ENCODE measurements at regions not wholly inside any gene's neighbourhood (a gene's known extent, or its start where the extent isn't known, plus 50 kb on each side); places are given as distances from the start of the nearest gene placed in this dataset.

GRCh38 chr5:77840930-77841329 is 64.8 kb upstream of the TBCA start:
- TF ChIP-seq FOS (IDR thresholded peaks at IDR 0.05; ENCODE audit: low read depth, low read length), result no peak
- no peak for TF ChIP-seq NFE2L2 (IDR thresholded peaks at IDR 0.05; ENCODE audit: low read depth, low read length)
- TF ChIP-seq RAD21 (IDR thresholded peaks at IDR 0.05; ENCODE audit: low read length), result no peak
- TF ChIP-seq MAZ (IDR thresholded peaks at IDR 0.05; ENCODE audit: borderline replicate concordance, low read depth, low read length), result no peak
- no peak for TF ChIP-seq CEBPB (IDR thresholded peaks at IDR 0.05; ENCODE audit: low read depth, low read length)
- TF ChIP-seq POLR2A (IDR thresholded peaks at IDR 0.05; ENCODE audit: low read depth, low read length), result no peak
- Histone ChIP-seq H4K5ac (ENCODE audit: low read depth, low read length) (no peak overlapping the region), H3K79me1 (ENCODE audit: low read depth in 1 of 2, low read length in 2 of 2) (no peaks in the 10 kb centered on the region), H3K9me1 (ENCODE audit: insufficient read depth, low read length) (no peaks in the 10 kb centered on the region), H3K9me3 (ENCODE audit: control insufficient read depth, insufficient read depth, low read length) (peaks cover 2% of the 10 kb centered on the region; the same call in 1 of the 2 replicates), H2BK5ac (ENCODE audit: low read depth, low read length, poor library complexity, severe bottlenecking) (no peak overlapping the region), H2BK120ac (ENCODE audit: low read depth, low read length) (no peak overlapping the region), H3K14ac (replicated peaks; ENCODE audit: low read depth, low read length) (no peak overlapping the region), H3K56ac (ENCODE audit: extremely low read depth, insufficient read depth, low read length) (no peak overlapping the region), H2BK20ac (ENCODE audit: low read depth, low read length) (no peak overlapping the region), H3K27ac (ENCODE audit: insufficient read depth, low read length) (no peak overlapping the region), H3K23ac (ENCODE audit: low read depth, low read length) (no peak overlapping the region), H2AK9ac (replicated peaks; ENCODE audit: low read depth, low read length, poor library complexity) (no peak overlapping the region), H3K9ac (ENCODE audit: low read depth, low read length) (no peak overlapping the region), H2BK15ac (ENCODE audit: low read depth, low read length) (no peak overlapping the region), H4K91ac (ENCODE audit: insufficient read depth, low read depth, low read length) (no peak overlapping the region), H3K27me3 (ENCODE audit: control insufficient read depth, insufficient read depth, low read length) (peaks cover 35% of the 10 kb centered on the region), H3K4me3 (ENCODE audit: insufficient read depth, low read depth, low read length) (no peak overlapping the region), H4K8ac (ENCODE audit: low read depth in 2 of 2, low read length in 2 of 2) (no peak overlapping the region), H4K20me1 (ENCODE audit: insufficient read depth, low read length) (no peaks in the 10 kb centered on the region), H3K18ac (ENCODE audit: low read depth, low read length) (no peak overlapping the region), H3K36me3 (ENCODE audit: control insufficient read depth, insufficient read depth, low read length) (no peaks in the 10 kb centered on the region), H3K4me1 (ENCODE audit: control insufficient read depth, insufficient read depth, low read length) (peaks cover 3% of the 10 kb centered on the region; the same call in 1 of the 2 replicates), H2AK5ac (ENCODE audit: low read depth, low read length) (no peak overlapping the region), H2AFZ (replicated peaks; ENCODE audit: low read length, poor library complexity) (no peak overlapping the region), H3K4ac (ENCODE audit: low read depth, low read length) (no peak overlapping the region), H3K4me2 (ENCODE audit: low read depth, low read length) (no peak overlapping the region)
- DNase-seq, result no peak
- no peak for ATAC-seq (ENCODE audit: low read depth)
- ChIA-PET CTCF (no interaction called here), POLR2A (ENCODE audit: unreplicated experiment) (no interaction called here)
- no CpG with 5 or more reads among the region's 6 CpGs for WGBS, 2 experiments (ENCODE audit: extremely low coverage in 2 of 2, insufficient read length in 1 of 2)
- BruUV-seq (replicated peaks), result no TSS peak
- intact Hi-C loops (cut with micrococcal nuclease) (no loop called here), in situ Hi-C loops (cut with MboI; ENCODE audit: low sequenced_read_pairs) (no loop called here), dilution Hi-C loops (cut with HindIII; ENCODE audit: low sequenced_read_pairs, unreplicated experiment) (no loop called here)

Measured in IMR-90 (cell line).